ENCODE measurements at regions not wholly inside any gene's neighbourhood (a gene's known extent, or its start where the extent isn't known, plus 50 kb on each side); places are given as distances from the start of the nearest gene placed in this dataset.
"Not testable (repeated sequence)": the region's sequence is repeated elsewhere in the genome, so short reads cannot be mapped to it uniquely, and the experiment has no call there.

DNA sequence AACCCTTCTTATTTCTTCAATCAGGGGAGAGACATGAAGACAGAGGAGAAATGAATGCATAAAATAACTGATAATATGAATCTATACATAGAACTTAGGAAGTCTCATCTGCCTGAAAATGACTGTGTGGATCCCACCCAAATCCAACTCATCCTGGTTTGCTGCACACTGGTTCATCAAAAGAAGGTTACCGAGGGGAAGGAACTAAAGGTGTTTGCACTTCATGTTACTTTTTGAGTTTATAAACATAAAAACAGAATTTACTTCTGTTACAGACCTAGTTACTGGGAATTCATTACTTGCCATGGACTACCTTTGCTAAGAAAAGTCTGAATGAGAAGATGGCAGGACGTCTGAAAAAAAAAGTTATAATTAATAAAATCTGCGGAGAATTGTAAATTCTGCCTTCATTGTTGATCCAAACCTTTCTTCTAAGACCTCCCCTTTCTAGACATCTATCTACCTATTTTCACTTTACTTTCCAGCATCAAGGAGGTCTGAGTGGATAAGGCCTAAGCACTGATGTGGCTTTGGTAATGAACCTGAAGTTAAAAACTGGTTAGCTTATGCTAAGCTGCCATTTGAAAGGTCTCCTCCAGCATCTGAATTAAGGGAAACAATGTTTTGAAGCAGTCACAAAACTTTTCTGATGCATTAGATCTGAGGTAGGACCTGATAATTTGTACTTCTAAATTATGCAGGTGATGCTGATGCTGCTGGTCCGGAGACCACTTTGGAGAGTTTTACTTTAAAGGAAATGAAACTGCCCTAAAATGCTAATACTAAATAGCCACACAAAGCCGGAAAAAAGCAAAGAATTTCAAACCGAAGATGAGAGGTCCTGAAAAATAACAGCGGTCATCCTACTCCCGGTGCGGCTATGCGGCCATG lies 84.0 kb downstream of the HFE start:
- DNase-seq (ENCODE audit: low read depth, low spot score): no peak
- peak overlapping the region; percentile 60 for H3K4me3 ChIP-seq (ENCODE audit: low read length)

DNA sequence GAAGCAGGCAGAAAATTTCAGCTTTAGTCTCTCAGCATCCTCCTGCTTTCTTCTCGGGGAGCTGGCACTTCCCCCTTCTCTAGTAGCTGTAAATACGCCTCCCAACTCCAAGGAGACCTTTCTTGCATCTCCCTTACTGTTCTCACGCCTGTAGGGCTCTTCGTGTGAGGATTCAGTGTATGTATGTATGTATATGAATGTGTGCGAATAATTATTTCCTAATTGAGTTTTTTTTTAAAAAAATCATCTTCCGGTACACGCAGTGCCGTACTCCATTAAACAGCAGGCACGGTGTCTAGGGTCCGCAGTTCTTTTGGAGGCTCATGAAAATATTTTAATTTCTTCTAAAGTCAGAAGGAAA lies 85.4 kb downstream of the HFE start:
- DNase-seq (ENCODE audit: low read depth, low spot score): peak; percentile 61
- H3K4me3 ChIP-seq (ENCODE audit: low read length): peak overlapping the region; percentile 60

DNA sequence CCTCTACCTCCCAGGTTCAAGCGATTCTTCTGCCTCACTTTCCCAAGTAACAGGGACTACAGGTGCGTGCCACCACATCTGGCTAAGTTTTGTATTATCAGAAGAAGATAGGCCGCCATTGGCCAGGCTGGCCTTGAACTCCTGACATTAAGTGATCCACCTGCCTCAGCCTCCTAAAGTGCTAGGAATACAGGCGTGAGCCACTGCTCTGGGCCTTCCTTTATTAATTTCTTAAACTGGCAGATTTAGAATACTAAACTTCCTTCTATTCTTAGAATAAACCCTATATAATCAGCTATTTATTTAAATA lies 86.6 kb downstream of the HFE start:
- DNase-seq (ENCODE audit: low read depth, low spot score): no peak
- H3K4me3 ChIP-seq (ENCODE audit: low read length): no peak overlapping the region

DNA sequence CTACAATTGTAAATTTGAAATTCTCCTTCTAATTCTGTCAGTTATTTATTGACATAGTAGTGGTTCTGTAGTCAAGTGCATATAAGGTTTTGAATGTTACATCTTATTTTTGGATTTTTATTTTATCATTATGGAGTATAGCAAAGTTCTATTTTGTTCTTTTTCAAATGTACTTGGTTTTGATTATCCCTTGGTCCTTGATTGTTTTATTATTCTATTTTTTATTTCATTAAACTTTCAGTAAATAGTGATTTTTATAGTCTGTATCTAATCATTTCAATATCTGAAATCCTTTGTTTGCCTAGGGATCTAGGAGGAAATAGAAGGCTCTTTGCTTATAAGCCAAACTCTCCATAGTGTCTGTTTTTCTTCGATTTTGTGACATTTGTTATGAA lies 87.8 kb downstream of the HFE start:
- H3K4me3 ChIP-seq (ENCODE audit: low read length): no peak overlapping the region
- DNase-seq (ENCODE audit: low read depth, low spot score): no peak

DNA sequence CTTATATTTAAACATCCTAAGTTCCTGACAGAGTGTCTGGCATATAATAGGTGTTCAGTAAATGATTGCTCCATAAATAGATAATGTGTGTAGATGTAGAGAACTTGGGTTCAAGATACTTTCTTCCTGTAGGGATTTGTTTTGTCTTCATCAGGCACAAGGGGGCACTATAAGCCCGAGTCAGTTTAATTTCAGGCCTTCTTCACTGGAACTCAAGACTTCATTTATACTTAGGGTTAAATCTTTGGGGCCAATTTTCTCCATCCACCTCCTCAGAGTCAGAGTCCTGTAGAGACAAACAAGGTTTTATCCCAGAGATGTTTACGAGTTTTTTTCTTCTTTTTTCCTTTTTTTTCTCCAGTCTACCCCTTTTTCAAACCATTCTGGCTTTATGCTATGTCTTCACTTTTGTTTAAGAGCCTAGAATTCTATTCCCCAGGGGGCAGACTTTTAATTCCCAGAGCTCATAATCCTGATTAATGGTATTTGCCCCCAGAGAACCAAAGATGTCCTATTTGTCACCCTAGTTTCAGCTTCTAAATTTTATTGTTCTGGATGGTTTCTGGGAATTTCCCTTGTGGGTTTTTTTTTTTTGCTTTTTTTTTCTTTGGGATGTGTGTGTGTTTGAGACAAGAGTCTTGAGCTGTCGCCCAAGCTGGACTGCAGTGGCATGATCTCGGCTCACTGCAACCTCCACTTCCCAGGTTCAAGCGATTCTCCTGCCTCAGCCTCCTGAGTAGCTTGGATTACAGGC lies 88.4 kb downstream of the HFE start:
- H3K4me3 ChIP-seq (ENCODE audit: low read length): no peak overlapping the region
- peak; percentile 82 for DNase-seq (ENCODE audit: low read depth, low spot score)

DNA sequence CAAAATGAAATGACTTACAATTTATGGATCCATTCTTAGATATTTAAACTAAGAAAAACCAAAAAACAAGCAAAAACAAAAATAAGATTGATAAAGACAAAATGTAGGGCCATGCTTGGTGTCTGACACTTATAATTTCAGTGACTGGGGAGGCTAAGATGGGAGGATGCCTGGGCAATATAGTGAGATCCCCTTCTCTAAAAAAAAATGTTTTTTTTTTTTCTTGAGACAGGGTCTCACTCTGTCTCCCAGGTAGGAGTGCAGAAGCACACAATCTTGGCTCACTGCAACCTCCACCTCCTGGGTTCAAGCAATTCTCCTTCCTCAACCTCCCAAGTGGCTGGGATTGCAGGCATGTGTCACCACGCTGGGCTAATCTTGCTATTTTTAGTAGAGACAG lies 92.4 kb downstream of the HFE start:
- no peak overlapping the region for H3K4me3 ChIP-seq (ENCODE audit: low read length)
- no peak for DNase-seq (ENCODE audit: low read depth, low spot score)

DNA sequence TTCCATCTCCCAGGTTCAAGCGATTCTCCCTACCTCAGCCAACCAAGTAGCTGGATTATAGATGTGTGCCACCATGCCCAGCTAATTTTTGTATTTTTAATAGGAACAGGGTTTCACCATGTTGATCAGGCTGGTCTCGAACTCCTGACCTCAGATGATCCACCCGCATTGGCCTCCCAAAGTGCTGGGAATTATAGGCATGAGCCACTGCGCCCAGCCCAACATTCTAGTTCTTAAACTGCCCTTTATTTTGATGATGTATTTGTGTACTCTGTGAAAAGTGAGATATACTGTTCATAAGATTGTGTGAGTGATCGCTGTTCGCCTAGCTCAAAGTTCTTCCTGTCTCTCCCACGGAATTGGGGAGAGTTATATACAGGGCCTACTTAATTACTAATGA lies 93.1 kb downstream of the HFE start:
- H3K4me3 ChIP-seq (ENCODE audit: low read length): no peak overlapping the region
- DNase-seq (ENCODE audit: low read depth, low spot score): no peak

DNA sequence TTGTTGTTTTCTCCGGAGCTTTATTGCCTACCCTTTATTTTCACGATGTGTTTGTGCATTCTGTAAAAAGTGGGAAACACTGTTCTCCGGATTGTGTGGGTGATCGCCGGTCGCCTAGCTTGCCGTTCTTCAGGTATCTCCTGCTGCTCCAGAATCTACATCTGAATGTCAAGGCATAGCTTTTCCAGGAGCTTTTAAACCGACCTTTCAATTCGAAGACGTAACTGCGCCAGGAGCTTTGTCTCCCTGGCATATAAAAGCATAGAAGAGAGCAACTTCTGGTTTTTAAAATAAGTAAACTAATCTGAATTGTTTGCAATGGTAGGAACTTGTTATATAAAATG lies 96.0 kb downstream of the HFE start:
- DNase-seq (ENCODE audit: low read depth, low spot score): no peak
- no peak overlapping the region for H3K4me3 ChIP-seq (ENCODE audit: low read length)

DNA sequence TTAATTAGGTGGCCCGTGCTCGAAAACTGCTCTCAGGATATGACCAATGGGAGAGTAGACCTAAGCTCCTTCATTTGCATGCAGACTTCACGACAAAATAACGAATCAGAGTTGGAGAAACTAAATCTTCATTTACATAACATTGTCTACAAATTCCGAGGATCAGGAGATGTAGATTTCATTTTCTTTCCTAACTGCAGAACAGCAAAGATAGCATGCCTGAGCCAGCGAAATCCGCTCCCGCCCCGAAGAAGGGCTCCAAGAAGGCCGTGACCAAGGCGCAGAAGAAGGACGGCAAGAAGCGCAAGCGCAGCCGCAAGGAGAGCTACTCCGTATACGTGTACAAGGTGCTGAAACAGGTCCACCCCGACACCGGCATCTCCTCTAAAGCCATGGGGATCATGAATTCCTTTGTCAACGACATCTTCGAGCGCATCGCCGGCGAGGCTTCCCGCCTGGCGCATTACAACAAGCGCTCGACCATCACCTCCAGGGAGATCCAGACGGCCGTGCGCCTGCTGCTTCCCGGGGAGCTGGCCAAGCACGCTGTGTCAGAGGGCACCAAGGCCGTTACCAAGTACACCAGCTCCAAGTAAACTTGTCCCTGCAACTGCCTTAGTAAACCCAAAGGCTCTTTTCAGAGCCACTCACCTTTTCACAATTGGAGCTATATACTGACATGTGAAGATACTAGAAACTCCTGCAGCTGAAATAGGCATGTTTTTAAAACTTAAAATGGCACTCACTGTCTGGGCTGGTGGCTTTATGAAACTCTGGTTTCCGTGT lies 96.5 kb downstream of the HFE start:
- no peak for DNase-seq (ENCODE audit: low read depth, low spot score)
- H3K4me3 ChIP-seq (ENCODE audit: low read length): no peak overlapping the region

DNA sequence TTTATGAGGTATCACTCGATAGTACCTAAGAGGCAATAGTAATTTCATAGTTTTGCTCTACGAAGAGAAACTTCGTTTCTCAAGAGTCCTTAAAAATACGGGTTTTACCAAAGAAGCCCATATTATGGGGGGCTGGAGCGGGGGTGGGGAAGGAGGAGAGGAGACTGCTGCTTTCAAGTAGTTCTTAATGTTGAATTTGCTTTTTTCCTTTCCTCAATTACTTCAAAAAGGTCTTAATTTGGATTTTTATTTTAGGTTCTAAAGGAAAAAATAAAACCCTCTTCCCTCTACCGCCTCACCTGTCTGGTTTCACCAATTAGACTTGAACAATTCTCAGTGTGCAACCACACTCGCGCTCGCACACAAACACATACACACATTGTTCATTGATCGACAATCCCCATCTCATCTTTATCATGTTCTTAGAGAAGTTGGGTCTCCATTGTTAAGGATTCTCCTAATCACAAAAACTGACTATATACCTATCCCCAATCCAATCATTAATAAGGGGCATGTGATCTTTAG lies 97.2 kb downstream of the HFE start:
- DNase-seq (ENCODE audit: low read depth, low spot score): no peak
- no peak overlapping the region for H3K4me3 ChIP-seq (ENCODE audit: low read length)

DNA sequence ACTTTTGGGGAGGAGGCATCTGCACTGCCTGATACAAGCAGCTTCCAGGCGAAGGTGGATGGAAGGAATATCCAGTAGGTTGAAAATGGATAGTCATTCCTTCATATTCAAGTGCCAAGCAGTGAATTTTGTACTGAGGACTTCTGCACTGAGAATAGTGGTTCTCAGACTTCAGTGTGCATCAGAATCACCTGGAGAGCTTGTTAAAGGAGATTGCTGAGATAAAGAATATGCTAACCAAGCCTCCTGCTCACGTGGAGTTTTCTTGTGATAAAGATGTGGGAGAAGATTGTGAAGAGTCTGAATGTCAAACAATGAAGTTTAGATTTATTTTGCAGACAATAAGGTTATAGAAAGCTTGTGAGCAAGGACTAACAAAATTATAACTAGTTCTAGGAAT lies 97.8 kb downstream of the HFE start:
- no peak overlapping the region for H3K4me3 ChIP-seq (ENCODE audit: low read length)
- no peak for DNase-seq (ENCODE audit: low read depth, low spot score)

DNA sequence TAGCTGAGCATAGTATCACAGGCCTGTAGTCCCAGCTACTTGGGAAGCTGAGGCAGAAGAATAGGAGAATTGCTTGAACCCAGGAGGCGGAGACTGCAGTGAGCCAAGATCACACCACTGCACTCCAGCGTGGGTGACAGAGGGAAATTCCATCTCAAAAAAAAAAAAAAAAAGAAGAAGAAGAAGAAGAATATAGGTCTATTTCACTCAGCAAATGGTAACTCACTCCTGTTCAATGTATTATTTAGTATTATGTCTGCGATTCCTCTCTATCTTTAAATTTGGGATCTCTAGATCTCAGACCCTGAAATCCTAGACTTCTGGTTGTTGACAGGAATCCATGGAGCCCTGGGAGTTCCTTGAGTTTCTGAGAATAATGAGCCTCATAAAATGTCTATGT lies 98.6 kb downstream of the HFE start:
- no peak for DNase-seq (ENCODE audit: low read depth, low spot score)
- no peak overlapping the region for H3K4me3 ChIP-seq (ENCODE audit: low read length)

DNA sequence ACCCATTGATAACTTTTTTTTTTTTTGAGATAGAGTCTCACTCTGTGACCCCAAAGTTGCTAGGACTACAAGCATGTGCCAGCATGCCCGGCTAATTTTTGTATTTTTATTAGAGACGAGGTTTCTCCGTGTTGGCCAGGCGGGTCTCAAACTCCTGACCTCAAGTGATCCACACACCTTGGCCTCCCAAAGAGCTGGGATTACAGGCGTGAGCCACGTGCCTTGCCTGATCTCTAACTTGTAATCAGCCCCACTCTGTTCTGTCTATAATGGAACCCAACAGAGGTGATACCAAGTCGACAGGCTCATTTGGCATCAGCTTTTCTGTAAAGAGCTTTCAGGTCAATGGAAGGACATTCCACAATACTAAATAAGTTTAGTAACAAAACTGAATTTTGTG lies 99.4 kb downstream of the HFE start:
- no peak overlapping the region for H3K4me3 ChIP-seq (ENCODE audit: low read length)
- no peak for DNase-seq (ENCODE audit: low read depth, low spot score)

DNA sequence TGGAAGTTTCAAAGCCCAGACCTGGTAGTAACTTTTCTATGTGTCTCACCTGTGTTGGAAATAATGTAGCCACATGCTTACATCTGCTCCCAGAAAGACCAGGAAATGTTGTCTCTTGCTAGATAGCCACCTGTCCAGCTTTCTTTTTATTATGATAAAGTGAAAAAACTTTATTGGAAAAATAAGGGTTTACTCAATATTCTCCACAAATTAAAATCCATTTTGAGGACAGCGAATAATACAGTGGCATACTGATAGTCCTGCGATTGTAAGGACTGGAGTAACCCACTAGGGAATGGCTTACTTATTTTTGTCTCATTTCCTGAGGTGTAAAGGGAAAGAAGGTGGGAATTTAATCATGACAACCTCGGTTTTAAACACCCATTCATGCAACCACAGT lies 100.1 kb downstream of the HFE start:
- no peak for DNase-seq (ENCODE audit: low read depth, low spot score)
- no peak overlapping the region for H3K4me3 ChIP-seq (ENCODE audit: low read length)

DNA sequence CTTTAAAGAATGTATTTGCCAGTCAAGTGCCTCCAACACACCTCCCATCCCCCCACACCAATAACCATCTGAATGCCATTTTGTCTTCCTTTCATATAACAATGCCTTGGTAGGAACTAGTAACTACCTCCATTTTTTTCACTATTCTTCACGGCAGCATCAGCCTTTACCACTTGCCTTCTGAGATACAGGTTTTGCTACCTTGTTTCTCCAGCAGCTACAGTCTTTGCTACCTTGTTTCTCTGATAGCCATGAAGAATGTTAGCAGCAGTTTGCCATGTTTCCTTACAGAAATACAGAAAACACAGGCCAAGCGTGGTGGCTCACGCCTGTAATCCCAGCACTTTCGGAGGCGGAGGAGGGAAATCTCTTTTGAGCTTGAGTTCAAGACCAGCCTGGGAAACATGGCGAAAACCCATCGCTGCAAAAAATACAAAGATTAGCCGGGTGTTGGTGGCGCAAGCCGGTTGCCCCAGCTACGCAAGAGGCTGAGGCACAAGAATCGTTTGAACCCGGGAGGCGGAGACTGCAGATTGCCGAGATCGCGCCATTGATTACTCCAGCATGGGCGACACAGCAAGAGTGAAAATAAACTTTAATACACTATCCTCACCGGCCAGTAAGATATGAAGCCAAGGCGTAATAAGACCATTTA lies 100.9 kb downstream of the HFE start:
- peak overlapping the region; percentile 55 for H3K4me3 ChIP-seq (ENCODE audit: low read length)

DNA sequence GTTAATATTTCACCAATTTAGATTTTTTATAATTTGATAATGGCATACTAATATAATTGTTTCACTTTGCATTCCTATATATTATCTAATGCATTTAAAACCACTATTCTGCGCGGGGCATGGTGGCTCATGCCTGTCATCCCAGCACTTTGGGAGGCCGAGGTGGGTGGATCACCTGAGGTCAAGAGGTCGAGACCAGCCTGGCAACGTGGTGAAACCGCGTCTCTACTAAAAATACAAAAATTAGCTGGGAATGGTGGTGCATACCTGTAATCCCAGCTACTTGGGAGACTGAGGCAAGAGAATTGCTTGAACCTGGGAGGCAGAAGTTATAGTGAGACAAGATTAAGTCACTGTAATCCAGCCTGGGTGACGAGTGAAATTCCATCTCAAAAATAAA lies 104.3 kb downstream of the HFE start:
- not testable (repeated sequence) for DNase-seq (ENCODE audit: low read depth, low spot score); H3K4me3 ChIP-seq (ENCODE audit: low read length)

More for the DNA sequence above, 100.9 kb downstream of the HFE start:
- peak; percentile 73 for DNase-seq (ENCODE audit: low read depth, low spot score)

DNA sequence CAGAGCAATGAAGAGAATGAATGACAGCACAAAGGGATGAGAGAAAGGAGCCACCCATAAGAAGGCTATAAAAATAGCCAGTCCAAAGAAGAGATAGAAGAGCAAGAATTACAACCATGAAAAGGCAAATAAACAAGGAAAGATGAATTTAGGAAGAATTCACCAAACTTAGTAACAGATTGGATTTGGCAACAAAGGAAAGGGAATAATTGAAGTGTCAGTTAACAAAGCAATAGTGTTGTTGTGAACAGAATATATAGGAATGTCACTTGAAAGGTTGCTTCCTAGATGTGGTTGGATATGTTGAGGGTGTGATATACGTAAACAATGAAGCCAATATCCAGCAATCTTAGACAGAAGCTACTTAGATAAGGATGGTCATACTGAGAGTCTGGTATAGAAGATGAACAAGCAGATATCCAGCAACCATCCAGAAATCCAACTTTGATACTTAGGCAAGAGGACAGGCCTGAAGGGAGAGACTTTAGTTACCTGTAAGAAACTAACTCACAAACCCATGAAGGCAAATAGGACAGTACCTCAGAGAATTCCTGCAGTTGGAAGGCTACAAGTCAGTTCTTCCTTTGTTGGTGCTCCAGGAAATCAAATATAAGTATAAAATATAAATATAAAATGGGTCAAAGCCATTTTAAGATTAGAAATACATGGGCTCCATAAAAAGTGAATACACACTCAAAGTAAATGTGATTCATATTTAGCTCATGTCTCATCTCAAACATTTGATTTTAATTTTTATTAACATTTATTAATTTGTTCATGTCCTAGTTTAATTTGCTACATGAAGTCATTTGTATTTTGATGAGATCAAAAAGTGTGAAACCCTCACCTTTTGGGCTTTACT lies 106.5 kb downstream of the HFE start:
- DNase-seq (ENCODE audit: low read depth, low spot score): no peak

DNA sequence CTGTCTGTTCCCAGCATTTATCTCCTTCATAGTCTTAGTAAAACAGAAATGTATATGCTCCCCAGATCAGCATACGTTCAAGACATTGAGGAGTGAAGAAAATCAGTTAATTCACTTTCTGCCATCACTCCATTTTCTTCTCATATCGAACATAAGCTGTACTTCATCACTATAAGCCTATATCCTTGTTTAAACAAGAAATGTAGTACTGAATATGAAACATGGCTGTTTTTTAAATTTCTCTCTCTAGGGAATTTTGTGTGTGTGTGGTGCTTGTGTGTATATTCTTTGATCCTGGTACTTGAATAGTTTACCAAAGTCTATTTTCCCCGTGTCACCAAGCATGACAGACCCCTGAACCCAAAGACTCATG lies 107.1 kb downstream of the HFE start:
- H3K4me3 ChIP-seq (ENCODE audit: low read length): no peak overlapping the region
- DNase-seq (ENCODE audit: low read depth, low spot score): no peak

More for the DNA sequence above, 106.5 kb downstream of the HFE start:
- no peak overlapping the region for H3K4me3 ChIP-seq (ENCODE audit: low read length)
